ENCODE measurements at regions not wholly inside any gene's neighbourhood (a gene's known extent, or its start where the extent isn't known, plus 50 kb on each side); places are given as distances from the start of the nearest gene placed in this dataset.

DNA sequence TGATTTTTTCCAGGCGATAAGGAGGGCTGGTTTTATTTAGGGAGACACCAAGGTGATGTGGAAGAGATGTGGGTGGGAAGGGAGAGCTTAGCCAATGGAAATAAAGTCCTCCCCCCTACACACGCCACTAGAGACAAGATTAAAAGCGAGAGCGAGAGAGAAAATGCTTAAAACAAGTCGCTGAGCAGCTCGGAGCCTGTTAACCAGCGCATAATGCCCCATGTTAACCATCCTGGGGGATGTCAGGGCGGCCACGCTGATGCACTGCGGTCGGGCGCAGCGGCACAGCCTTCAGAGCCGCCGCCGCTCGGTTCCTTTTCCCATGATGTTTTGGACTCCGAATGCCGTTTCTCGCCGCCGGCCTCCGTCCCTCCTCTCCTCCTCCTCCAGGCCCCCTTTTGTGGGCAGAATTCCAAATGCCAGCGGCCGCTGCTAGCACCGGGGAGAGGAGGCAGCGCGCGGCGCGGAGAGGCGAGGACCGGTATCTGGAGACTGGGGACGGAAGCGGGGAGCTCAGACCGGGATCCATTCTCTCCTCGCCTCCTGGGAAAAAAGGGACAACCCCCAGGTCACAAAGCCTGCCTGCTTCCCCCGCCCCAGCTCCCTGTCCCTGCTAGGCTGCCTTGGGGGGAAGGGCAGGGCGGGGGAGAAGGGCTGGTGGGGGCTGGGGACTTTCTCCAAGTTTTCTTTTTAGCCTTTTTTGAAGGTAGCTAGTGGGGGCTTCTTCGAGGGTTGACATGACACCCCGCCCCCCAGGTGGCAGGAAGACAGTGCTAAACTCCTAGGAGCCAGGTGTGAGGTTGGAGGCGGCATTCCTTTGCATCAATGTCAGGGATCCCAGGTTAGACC, 98.1 kb upstream of the CCL2 start:
- Histone ChIP-seq H3K9me3 (replicated peaks in 1 of 2; ENCODE audit: control insufficient read depth in 1 of 2, insufficient read depth in 1 of 2, low read length in 2 of 2) (peaks cover 3 to 25% of the 10 kb centered on the region in 2 donors), H4K20me1 (ENCODE audit: insufficient read depth, low read length) (no peaks in the 10 kb centered on the region), H3K9ac (ENCODE audit: insufficient read depth, low read length, poor library complexity, severe bottlenecking) (no peak overlapping the region), H3K79me2 (ENCODE audit: insufficient read depth, low read length) (no peaks in the 10 kb centered on the region), H3K27ac (ENCODE audit: low read depth in 1 of 2, low read length in 2 of 2) (no peak overlapping the region), H3K4me2 (replicated peaks; ENCODE audit: extremely low read depth, low read length, poor library complexity, severe bottlenecking) (no peak overlapping the region), H2AFZ (ENCODE audit: insufficient read depth, low read depth, low read length, poor library complexity, severe bottlenecking) (no peak overlapping the region), H3K36me3 (replicated peaks in 1 of 2; ENCODE audit: control insufficient read depth in 1 of 2, insufficient read depth in 2 of 2, low read length in 2 of 2) (no peaks in the 10 kb centered on the region), H3K27me3 (ENCODE audit: control insufficient read depth in 2 of 2, insufficient read depth in 2 of 2, low read length in 2 of 2) (peaks cover 50 to 55% of the 10 kb centered on the region in 2 donors), H3K4me3 (replicated peaks in 1 of 3; ENCODE audit: low read depth in 2 of 3, low read length in 3 of 3) (no peak overlapping the region), H3K4me1 (ENCODE audit: control insufficient read depth in 1 of 2, insufficient read depth in 2 of 2, low read length in 2 of 2) (no peaks in the 10 kb centered on the region)
- Mint-ChIP-seq H3K9me3 (peaks cover 2 to 21% (median 13%) of the 10 kb centered on the region in 7 donors), H3K27ac (no peak overlapping the region), H3K4me3 (peak overlapping the region in 1 of 2 donors; percentile 74), H3K27me3 (ENCODE audit: low read depth in 3 of 3) (peaks cover 56 to 64% (median 57%) of the 10 kb centered on the region in 3 donors), H3K36me3 (peaks cover 0 to 2% of the 10 kb centered on the region in 2 donors), H3K4me1 (peaks cover 13% of the 10 kb centered on the region)
- no peak for DNase-seq
- TF ChIP-seq CTCF (IDR thresholded peaks at IDR 0.05), result no peak
- 4% methylated on average over 29 of the region's 42 CpGs for WGBS (ENCODE audit: insufficient coverage)
- intact Hi-C loops (cut with micrococcal nuclease), result no loop called here

- TF ChIP-seq CTCF (IDR thresholded peaks at IDR 0.05), result no peak
- Mint-ChIP-seq H3K4me1 (peaks cover 16% of the 10 kb centered on the region), H3K36me3 (no peaks in the 10 kb centered on the region), H3K4me3 (no peak overlapping the region), H3K9me3 (peaks cover 2 to 15% (median 9%) of the 10 kb centered on the region in 7 donors), H3K27ac (no peak overlapping the region), H3K27me3 (ENCODE audit: low read depth in 3 of 3) (peaks cover 27 to 39% (median 35%) of the 10 kb centered on the region in 3 donors)
- Histone ChIP-seq H3K36me3 (replicated peaks in 1 of 2; ENCODE audit: control insufficient read depth in 1 of 2, insufficient read depth in 2 of 2, low read length in 2 of 2) (no peaks in the 10 kb centered on the region), H3K9ac (ENCODE audit: insufficient read depth, low read length, poor library complexity, severe bottlenecking) (no peak overlapping the region), H3K79me2 (ENCODE audit: insufficient read depth, low read length) (no peaks in the 10 kb centered on the region), H3K27ac (ENCODE audit: low read depth in 1 of 2, low read length in 2 of 2) (no peak overlapping the region), H3K4me3 (replicated peaks in 1 of 3; ENCODE audit: low read depth in 2 of 3, low read length in 3 of 3) (no peak overlapping the region), H3K9me3 (replicated peaks in 1 of 2; ENCODE audit: control insufficient read depth in 1 of 2, insufficient read depth in 1 of 2, low read length in 2 of 2) (peaks cover 3 to 14% of the 10 kb centered on the region in 2 donors), H3K27me3 (ENCODE audit: control insufficient read depth in 2 of 2, insufficient read depth in 2 of 2, low read length in 2 of 2) (peaks cover 27 to 31% of the 10 kb centered on the region in 2 donors), H2AFZ (ENCODE audit: insufficient read depth, low read depth, low read length, poor library complexity, severe bottlenecking) (no peak overlapping the region), H3K4me2 (replicated peaks; ENCODE audit: extremely low read depth, low read length, poor library complexity, severe bottlenecking) (no peak overlapping the region), H3K4me1 (ENCODE audit: control insufficient read depth in 1 of 2, insufficient read depth in 2 of 2, low read length in 2 of 2) (no peaks in the 10 kb centered on the region), H4K20me1 (ENCODE audit: insufficient read depth, low read length) (no peaks in the 10 kb centered on the region)
- DNase-seq, result no peak
- intact Hi-C loops (cut with micrococcal nuclease), result loop anchor here (10.0 kb wide), 2 partner anchors 377 to 387 kb away; no protein-coding TSS in a partner anchor
- 21% methylated on average over 3 of the region's 4 CpGs for WGBS (ENCODE audit: insufficient coverage)
These were observed 93.4 kb upstream of the CCL2 start for GRCh38 chr17:34161690-34162089.

Data from CD14-positive monocyte (primary cell).